Keratinocyte (primary cell): ENCODE measurements at regions not wholly inside any gene's neighbourhood (a gene's known extent, or its start where the extent isn't known, plus 50 kb on each side); places are given as distances from the start of the nearest gene placed in this dataset.
A peak's percentile ranks its signal among the peaks of the same experiment; 100 is the strongest.

ENCODE experiments used
- CTCF ChIP-seq, 3 experiments: IDR thresholded peaks in 1 of 3; conservative IDR thresholded peaks in 1 of 3; optimal IDR thresholded peaks in 1 of 3; 2 replicates in 2 of 3; 3 replicates in 1 of 3; pipeline versions ENCODE3 to v1.5.1; 2011; ENCODE audit warnings: low read length in 3 of 3, mild to moderate bottlenecking in 3 of 3, moderate library complexity in 2 of 3, control low read depth in 1 of 3, inconsistent platforms in 1 of 3; ENCODE audit not compliant: insufficient read depth in 2 of 3; ENCODE audit errors: extremely low read depth in 1 of 3
- EZH2 ChIP-seq: IDR thresholded peaks from one replicate; pipeline ENCODE4 v1.6.1; 2012; ENCODE audit warnings: inconsistent platforms, mild to moderate bottlenecking, low read length, moderate library complexity

DNA sequence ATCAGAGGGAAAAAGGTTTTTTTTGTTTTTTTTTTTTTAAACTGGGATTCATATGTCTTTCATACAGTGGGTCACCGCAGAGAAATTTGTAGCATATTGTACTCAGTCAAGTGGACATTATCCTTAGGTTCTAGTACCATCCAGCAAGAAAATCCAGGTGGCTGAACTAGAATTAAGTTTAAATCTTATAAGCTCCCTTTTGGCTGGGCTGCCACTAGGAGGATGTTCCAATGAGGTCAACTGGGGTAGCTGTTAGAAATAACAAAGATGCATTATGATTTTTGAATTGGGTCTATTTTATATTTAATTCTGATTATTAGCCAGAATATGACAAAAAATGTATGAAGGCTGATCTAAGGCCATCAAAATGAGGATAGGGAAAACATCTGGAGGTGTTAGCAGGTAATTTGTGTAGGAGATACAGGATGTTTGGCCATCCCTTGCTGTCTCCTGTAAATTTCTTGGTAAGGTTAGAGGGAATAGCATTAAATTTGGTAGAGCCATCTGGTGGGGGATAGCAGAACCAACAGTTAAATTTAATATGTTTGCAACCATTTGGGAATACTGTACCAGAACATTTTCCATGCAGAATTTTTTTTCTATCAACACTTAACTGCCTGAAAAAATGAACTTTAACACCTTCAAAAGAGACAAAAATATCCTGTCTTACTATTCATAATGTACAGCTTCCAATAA lies 568.5 kb upstream of the B3GALT2 start:
- TF ChIP-seq CTCF (optimal IDR thresholded peaks at IDR 0.05 in 1 of 3, IDR thresholded peaks at IDR 0.05 in 1 of 3, conservative IDR thresholded peaks at IDR 0.05 in 1 of 3; ENCODE audit: extremely low read depth in 1 of 3, insufficient read depth in 2 of 3, low read length in 3 of 3) (peak in 1 of 3 experiments; percentile 11), EZH2 (no peak)
